HG02642 (cell line): ENCODE measurements at regions not wholly inside any gene's neighbourhood (a gene's known extent, or its start where the extent isn't known, plus 50 kb on each side); places are given as distances from the start of the nearest gene placed in this dataset.
"Not testable (repeated sequence)": the region's sequence is repeated elsewhere in the genome, so short reads cannot be mapped to it uniquely, and the experiment has no call there.

Experiments used
- ATAC-seq: cut with Tn5 transposase; IDR thresholded peaks from one replicate; pipeline ENCODE4 v1.9.1; 2021; ENCODE audit warnings: mild to moderate bottlenecking; ENCODE audit not compliant: unreplicated experiment, poor library complexity

GRCh38 chr2:11877764-11878163 lies 131.3 kb downstream of the LPIN1 start:
- ATAC-seq = no peak

DNA sequence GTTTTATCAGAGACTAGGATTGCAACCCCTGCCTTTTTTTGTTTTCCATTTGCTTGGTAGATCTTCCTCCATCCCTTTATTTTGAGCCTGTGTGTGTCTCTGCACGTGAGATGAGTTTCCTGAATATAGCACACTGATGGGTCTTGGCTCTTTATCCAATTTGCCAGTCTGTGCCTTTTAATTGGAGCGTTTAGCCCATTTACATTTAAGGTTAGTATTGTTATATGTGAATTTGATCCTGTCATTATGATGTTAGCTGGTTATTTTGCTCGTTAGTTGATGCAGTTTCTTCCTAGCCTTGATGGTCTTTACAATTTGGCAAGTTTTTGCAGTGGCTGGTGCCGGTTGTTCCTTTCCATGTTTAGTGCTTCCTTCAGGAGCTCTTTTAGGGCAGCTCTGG lies 138.8 kb downstream of the LPIN1 start:
- ATAC-seq = not testable (repeated sequence)

- ATAC-seq = not testable (repeated sequence)
These were observed 140.5 kb downstream of the LPIN1 start for GRCh38 chr2:11886899-11887298.

DNA sequence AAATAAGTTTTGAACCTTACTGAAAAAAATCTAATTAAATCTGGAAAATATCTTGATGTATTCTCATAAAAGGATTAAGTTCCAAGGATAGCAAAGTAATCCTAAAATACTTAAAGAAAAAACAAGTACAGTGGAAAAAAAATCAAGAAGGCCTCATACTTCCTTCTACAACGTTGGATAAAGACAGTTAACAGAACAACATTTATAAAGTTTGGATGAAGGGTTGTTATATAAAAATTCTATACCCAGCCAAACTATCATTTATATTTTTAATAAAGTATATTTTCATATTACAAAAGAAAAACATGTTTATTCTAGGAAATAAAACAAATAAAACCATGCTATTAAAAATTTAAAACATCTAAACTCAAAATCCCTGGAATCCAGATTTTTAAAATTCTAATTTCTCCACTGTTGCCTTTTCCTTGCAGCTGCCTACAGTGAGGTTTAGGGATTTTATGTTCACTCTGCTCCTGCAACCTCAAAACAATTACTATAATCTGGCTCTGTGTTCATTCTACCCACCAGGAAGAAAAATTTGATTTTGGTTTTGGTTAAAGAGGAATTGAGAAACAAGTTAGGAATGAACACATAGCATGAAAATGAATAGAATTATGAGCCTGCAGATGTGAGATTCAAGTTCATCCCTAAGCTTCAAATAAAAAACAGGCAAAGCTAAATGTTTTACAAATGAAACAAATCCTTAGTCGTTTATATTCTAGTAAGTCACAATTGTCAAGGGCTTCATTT lies 142.8 kb downstream of the LPIN1 start:
- ATAC-seq = no peak

DNA sequence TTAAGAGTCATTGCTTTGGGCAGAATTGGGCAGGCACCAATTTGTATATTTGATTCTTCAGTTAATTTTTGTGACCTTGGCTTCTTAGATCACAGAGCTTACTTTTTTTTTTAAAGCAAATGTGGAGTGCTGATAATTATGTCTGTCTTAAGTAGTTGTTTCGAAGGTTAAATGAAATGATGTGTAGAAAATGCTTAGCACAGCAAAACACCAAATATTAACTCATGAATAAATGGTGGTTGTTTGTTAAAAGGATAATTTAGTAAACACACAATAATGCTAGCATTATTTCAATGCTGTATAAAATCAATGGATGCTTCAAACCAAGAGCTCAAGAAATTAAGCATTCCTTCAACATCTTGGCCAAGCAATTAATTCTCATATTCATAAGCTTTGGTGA lies 143.4 kb downstream of the LPIN1 start:
- no peak for ATAC-seq

DNA sequence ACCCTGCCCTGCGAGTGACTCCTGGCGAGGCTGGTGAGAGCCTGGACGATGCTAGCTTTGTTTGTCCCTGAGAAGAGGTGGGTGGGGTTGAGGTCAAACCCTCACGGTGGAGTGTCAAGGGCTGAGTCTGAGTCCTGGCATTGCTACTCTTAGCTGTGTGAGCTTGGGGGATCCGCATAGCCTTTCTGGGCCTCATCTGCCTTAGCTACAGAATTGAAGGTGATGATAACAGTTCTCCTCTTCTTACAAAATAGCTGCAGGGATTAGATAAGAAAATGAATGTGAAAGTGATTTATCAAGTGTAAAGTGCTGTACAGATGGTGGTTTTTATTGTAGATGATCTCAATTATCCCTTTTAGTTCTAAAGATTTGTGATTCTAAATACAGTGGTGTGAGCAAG lies 144.6 kb downstream of the LPIN1 start:
- ATAC-seq = no peak

DNA sequence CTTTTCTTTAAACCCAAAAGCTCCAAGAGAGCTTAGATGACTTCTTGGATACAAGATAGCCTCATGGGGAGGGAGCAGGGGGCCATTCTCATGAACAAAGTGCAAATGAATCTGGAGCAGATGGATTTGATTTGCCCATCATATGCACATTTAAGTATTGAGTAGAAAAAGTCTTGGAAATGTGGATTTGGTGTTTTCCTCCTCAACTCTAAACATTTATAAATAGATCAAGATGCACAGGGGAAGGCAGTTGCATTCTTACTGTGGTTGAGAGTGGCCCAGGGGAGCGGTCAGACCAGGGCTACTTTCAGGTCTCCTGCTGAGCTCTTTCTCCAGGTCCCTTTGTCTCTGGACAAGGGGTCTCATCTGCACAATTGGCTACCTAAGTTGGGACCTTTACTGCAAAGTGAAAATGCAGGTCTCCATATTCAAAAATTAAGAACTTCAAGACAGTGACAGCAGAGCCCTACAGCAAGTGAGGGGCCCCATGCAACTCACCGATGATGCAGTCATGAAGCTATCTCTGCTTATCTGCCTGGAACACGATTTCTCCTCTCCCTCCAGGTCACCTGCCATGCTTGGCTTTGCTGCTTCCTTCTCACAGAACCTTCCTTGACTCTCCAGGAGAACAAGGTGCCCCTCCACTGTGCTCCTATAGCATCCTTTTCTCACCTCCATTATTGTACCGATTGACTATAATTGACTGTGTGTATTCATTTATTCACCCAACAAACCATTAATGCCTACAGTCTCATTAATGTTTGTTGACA lies 145.4 kb downstream of the LPIN1 start:
- no peak for ATAC-seq

DNA sequence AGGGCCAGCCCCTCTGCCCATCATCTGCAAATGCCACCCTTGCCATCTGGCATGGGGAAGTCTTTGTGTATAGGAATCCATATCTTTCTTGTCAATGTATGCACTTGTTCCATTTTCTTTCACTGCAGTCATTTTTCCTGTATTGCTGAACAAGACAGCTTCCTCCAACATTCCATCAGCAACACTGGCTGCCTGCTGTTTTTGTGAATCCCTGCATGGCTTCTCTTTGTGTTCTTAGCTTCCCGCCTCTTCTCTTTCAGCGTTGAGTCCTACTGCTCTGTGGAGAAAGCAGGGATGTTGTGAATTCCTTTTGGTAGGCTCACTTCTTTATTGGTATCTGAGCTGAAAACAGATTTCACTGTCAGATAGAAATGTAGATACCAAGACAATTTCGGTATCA lies 150.0 kb downstream of the LPIN1 start:
- ATAC-seq = no peak

GRCh38 chr2:11898576-11898975 lies 152.1 kb downstream of the LPIN1 start:
- ATAC-seq = no peak

GRCh38 chr2:11899264-11899818 lies 152.9 kb downstream of the LPIN1 start:
- ATAC-seq = no peak

DNA sequence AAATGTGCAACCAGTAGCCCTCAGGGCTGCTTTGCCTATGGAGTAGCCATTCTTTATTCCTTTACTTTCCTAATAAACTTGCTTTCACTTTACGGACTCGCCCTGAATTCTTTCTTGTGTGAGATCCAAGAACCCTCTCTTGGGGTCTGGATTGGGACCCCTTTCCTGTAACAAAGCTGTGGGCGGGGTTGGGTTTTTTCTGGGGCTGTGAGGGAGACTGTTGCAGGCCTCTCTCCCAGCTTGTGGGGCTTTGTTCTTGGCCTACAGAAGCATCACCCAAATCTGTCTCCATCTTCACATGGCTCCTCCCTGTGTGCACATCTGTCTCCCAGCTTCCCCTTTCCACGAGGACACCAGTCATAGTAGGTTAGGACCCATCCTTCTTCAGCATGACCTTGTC lies 154.5 kb downstream of the LPIN1 start:
- ATAC-seq = not testable (repeated sequence)

GRCh38 chr2:11901351-11902069 lies 155.1 kb downstream of the LPIN1 start:
- no peak for ATAC-seq

GRCh38 chr2:11903085-11903606 lies 156.7 kb downstream of the LPIN1 start:
- no peak for ATAC-seq

DNA sequence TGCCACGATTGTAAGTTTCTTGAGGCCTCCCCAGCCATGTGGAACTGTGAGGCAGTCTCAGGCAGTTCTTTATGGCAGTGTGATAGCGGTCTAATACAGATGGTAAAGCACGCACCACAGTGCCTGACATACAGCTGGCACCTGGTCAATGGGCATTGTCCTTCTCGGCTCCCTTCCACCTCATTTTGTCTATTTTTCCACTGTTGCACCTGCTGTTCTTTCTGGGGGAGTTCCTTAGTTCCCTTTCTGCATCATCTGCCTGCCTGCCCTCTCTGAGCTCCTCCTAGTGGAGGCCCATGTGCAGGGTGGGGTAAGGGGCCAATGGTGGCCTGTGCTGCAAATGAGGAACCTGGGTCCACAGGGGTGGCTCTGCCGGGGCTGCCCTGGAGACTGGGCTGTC lies 157.6 kb downstream of the LPIN1 start:
- peak; percentile 70 for ATAC-seq

DNA sequence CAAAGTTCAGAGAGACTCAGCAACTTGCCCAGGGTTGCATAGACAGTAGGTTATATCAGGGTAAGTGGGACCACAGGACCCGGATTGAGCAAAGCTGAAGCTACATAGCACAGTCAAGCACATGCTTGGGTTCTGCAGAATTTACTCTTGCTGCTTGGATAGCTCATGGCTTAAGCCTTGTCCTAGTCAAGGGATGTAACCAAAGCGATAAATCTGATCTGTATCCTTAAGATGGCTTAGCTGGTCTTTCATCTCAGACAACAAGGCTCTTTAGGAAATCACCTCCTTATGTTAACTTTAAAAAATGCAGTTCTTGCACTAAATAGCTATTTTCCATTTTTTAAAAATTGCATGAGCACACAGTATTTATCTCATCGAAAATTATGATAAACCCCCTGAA lies 158.5 kb downstream of the LPIN1 start:
- ATAC-seq = no peak

- no peak for ATAC-seq
These were observed 160.8 kb downstream of the LPIN1 start for GRCh38 chr2:11907190-11907589.

DNA sequence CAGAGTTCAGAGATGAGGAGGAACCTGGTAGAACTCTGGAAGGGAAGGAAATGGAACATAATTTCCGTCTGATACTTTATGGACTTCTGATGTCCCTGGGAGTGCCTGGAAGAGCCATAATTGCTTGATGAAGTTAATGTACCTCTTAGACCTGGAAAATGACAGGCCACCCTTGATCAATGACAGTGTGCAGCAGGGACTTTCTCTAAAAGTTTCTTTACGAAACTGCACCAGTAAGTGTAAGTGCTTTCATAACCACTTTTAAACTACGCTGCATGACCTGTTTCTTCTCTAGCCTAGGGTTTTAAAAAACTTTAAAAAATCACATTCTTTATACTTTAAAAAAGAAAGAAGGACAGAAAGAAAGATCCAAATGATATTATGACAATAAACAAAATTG lies 164.5 kb downstream of the LPIN1 start:
- ATAC-seq = no peak

- ATAC-seq = no peak
These were observed 166.5 kb downstream of the LPIN1 start for GRCh38 chr2:11912980-11913379.

DNA sequence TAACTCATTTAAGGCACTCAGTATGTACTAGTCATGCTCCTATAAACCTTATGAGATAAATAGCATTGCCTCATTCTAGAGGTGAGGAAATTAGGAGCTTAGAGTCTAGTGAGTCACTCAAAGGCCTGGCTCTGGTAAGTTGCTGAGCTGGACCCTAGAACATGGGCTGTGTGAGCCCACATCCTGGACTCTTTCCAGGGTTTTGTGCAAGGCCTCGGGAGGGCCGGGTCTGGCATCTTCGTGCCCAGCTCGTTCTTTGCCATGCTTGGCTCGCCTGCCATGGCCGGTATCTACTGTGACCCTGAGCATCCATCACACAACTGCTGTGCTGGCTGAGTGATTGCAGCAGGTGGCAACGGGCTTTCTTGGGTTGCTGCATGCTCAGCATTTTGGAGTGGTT lies 168.0 kb downstream of the LPIN1 start:
- no peak for ATAC-seq

DNA sequence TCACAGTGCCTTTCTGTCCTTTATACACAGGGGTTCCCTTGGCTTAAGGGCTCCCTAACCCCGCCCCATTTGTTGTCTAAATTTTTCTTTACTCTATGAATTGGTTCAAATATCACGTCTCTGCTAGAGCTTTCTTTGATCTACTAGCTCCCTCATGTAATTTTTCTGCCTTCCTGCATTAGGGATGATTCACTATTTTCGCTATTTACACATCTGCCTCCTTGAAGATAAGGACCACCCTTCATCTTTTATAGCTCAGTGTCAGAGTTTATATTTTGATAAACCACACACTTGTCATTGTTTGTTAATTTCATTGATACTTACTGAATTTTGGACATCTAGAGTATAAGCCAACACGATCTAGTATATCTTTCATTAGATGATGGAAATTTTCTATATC lies 169.2 kb downstream of the LPIN1 start:
- ATAC-seq = no peak

- ATAC-seq = no peak
These were observed 173.5 kb downstream of the LPIN1 start for GRCh38 chr2:11919953-11920352.
